NCI-H187 treated with DMSO at 0.1 percent for 48 hours (cell line): ENCODE measurements at regions not wholly inside any gene's neighbourhood (a gene's known extent, or its start where the extent isn't known, plus 50 kb on each side); places are given as distances from the start of the nearest gene placed in this dataset.

ENCODE experiments used
- DNase-seq: peaks from one replicate; lab custom pipeline; 2025; lab: John Stamatoyannopoulos, UW

DNA sequence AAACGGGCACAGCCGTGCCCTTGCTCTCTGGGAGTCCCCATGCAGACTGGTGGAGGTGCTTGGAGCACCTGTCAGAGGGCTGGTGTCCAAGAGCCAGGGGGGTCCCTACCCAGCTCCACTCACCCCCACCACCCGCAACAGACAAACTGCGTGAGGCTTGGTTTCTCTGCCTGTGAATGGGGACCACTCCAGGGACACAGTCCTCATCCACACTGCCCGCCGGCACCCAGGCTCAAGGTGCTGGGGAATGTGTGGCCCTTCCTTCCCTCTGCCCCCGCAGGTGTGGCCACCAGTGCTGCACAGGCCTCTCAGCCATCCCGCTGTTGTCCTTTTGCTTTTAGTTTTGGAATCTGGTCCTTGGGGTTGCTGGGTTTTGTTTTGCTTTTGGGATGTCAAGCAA, 136.5 kb upstream of the ZNF236 start:
- DNase-seq, result no peak

DNA sequence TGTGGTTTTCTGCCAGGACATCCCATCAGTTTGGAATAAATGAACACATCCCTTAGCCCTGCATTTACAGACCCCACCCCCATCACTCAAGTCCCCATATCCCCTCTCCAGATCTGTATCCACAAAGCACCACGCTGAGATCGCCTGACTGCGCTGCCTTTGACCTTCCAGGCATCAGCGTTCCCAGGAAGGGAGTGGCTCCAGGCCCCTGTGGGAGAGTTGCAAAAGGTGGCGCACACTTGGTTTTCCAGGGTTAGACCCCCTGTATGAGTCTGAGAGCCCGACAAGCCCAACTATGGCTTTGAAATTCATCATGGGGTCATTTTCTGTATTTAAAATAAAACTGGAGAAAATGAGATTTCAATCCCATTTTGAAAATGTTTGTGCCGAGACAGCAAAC, 137.0 kb upstream of the ZNF236 start:
- no peak for DNase-seq

DNA sequence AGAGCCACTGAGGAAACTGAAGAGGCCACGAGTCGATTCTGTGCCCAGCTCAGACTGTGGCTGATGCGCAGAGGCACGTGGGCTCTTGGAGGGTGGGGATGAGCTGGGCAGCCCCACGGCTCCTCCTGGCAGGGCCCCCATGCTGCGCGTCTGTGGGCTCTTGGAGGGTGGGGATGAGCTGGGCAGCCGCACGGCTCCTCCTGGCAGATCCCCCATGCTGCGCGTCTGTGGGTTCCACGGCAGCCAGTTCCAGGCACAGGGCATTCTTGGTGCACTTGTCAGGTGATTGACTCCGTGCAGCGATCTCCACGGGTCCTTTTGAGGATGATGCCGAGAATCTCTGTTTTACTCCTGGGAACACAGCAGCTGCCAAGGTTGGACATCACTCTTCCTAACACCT, 138.1 kb upstream of the ZNF236 start:
- DNase-seq, result no peak

DNA sequence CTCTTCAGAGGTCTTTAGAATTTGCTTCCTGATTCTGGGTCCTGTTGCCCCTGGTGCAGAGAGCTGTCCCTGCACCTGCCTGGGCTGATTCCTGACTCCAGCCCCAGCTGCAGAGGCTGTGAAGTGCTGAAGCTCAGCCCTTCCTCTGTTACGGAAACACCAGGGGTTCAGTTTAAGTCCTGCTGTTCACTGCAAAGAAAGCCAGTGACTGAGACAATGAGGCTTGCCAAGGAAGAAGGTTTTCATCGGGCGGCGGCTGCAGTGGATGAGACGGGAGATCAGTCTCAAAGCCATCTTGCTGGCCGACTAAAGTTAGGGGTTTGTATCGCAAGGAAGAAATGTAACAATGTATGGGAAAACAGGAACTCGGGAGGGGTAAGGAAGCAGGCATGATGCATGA, 142.4 kb upstream of the ZNF236 start:
- DNase-seq, result no peak

DNA sequence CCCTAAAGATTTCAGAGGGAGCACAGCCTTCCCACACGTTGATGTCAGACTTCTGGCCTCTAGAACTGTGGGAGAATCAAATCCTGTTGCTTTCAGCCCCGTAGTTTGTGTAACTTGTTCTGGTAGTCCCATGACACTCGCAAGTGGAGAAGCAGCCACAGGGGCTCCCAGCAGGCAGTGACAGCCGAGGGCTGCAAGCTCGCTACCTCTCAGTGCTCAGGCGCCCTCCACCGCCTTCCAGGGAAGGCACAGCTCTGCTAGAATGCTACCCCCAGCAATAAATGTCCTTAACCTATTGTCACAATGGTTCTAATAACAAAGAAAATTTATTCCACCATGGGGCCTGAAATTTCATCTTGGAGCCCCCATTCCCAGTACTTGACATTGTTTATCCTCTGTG, 143.1 kb upstream of the ZNF236 start:
- no peak for DNase-seq

DNA sequence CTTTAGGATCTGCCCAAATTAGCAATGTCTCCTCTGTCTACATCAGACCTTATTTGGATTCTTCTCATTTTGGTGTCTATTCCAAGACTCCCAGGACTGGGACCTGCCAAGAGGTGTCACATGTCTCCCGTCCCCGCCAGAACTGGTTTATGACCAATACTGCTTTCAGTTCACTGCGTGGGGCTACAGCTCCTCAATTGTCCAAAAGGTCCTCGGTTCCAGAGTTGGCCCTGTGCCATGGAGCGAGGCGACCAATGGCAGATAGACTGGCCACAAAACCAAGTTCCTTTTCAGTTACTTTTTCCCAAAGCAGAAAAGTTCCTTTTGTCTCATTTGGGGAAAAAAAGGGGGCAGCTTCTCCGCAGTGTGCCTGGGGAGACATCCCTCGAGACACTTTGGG, 144.1 kb upstream of the ZNF236 start:
- DNase-seq, result no peak

DNA sequence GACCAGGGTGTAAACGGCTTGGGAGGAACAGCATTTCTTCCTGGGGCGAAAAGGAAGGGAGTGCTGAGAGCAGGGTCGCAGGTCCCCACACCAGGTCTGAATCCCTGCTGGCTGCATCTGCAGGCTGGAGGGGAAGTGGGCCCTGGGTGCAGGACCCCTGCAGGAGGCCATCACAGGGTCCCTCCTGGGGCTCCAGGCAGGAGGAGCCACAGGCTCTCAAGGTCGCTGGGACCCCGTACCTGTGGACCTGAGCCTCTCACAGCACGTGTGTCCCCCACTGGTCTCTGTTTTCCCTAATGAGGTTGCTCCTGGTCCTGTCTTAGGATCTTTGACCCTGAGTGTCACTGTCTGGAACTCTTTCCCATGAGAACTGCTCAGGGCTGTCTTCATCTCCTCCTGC, 147.8 kb upstream of the ZNF236 start:
- no peak for DNase-seq

DNA sequence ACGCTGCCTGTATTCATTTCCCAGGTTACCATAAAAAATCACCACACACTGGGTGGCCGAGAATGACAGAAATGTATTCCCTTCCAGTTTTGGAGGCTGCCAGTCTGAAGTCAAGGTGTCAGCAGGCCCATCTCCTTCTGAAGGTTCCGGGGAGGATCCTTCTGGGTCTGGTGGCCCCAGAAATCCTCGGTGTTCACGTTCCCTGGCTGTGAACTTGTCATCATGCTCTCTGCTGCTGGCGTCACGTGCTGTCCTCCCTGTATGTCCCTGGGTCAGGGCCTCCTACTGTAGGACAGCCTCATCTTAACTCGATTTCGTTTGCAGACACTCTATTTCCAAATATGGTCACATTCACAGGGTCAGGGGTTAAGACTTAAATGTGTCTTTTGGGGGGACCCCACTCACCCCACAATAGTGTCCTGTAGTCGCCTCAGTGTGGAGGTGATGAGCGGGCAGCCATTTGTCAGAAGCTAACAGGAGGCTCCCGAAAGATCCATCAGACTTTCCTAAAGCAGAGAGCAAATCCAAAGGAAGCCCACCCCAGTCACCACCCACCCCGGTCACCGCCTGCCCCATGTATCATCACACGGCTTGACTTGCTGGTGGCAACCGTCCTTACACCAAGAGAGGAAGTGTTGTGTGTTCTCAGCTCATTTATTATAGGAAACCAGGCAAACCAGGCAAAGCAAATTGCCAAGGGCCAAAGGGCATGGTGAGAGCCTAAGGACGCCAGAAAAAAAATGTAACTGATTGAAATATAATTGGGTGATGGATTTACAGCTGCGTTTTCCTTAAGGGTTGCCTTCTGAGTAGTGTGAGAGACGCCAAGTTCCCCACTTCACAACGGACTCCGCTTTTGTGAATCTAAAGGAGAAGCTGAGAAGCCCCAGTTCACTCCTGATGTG, 148.8 kb upstream of the ZNF236 start:
- no peak for DNase-seq

DNA sequence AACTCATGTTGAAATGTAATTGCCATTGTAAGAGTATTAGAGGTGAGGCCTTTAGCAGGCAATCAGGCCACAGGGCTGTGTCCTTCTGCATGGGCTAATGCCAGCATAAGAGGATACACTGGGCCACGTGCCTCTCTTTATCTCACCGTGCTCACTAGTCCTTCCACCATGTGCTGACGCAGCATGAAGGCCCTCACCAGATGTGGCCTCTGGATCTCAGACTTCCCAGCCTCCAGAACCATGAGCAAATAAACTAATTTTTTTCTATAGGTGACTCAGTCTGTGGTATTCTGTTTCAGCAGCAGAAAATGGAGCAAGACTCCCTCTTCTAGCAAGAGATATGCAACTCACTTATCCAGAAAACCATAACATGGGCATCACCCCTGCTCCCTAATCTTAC, 149.7 kb upstream of the ZNF236 start:
- DNase-seq, result no peak

DNA sequence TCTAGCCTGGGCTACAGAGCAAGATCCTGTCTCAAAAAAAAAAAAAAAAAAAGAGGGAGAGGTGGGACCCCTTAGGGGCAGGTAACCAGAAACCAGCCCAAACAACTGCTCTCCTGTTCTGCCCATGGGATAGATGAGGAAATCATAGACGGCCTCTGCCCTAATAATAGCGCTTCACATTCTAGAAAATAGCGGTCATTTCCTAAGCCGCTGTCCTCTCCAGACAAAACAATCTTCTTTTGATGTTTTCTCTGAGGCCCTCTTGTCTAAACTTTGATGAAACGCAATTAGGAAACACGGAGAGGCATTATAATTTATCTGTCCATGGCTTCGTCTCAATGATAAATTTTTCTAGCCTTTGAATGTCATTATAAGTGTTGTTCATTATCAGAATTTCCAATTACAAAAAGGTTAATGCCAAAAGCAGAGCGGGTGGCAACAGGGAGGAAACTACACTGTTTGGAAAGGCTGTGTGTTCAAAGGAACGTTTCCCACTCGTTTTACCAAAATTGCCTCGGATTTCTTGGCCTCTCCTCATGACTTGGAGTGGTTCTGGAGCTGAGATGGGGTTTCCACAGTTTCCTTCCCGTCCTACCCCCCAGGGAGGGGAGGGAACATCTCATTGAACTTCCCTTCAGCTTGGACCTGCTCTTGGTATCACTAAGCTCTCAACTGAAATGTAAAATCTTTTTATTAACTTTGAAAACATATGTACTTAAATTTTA, 151.6 kb upstream of the ZNF236 start:
- no peak for DNase-seq

DNA sequence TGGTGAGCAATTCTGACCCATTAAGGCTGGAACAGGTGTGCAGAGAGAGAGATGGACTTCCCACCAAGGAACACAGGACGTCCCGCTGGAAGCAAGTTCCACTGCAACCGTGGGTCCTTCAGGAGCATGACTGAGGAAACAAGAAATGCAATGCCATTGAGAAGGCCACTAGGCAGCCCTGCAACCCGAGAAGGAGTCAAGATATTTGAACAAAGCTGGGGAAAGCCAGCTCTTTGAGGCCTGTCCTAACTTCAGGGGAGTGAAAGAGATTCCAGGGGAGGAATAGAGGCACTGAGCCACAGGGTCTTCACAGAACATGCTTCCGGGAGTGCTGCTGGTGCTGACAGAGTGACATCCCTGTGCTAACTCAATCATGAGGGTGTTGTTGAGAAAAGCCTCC, 153.8 kb upstream of the ZNF236 start:
- no peak for DNase-seq

DNA sequence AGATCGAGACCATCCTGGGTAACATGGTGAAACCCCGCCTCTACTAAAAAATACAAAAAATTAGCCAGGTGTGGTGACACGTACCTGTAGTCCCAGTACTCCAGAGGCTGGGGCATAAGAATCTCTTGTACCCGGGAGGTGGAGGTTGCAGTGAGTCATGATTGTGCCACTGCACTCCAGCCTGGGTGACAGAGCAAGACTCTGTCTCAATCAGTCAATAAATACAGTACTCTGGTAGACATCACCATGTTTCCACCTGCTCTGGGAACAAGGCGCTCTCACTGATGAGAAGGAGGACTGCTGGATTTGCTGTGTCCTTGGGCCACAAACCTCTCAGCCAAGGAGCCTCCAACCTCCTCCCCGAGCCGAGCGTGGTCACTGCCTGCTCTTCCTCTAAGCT, 154.2 kb upstream of the ZNF236 start:
- no peak for DNase-seq

DNA sequence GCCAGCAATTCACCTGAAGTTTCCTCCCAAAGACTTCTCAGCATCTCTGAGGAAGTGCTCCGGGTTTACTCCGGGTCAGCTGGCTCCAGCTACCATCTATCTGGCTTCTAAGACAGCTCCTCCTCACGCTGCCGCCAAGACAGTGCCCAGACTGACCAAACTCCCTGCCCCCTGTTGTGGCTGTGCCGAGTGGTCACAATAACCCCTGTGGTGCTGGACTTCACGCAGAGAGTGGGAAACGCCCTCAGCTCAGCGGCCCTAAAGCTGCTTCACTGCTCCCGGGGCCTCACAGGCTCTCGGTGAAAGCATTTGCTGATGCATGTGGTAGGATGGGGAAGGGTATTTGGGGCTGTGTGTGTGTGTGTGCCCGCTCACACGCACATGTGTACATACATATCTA, 154.8 kb upstream of the ZNF236 start:
- DNase-seq, result no peak

DNA sequence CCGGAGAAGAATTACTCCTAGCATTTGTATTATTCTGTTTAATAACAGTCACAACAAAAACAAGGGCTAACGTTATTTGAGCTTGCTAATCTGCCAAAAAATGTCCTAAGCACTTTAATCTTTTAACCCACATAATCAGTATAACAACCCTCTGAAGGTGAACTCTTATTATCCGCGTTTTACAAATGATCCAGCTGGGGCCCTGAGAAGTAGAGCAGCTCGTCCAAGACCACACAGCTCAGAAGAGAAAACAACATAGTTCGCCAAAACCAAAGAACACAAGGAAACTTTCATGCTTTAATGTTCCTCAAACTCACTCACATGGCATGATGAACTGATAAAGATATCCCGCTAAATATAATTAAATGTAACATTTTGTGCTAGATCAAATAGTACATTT, 159.7 kb upstream of the ZNF236 start:
- DNase-seq, result no peak

DNA sequence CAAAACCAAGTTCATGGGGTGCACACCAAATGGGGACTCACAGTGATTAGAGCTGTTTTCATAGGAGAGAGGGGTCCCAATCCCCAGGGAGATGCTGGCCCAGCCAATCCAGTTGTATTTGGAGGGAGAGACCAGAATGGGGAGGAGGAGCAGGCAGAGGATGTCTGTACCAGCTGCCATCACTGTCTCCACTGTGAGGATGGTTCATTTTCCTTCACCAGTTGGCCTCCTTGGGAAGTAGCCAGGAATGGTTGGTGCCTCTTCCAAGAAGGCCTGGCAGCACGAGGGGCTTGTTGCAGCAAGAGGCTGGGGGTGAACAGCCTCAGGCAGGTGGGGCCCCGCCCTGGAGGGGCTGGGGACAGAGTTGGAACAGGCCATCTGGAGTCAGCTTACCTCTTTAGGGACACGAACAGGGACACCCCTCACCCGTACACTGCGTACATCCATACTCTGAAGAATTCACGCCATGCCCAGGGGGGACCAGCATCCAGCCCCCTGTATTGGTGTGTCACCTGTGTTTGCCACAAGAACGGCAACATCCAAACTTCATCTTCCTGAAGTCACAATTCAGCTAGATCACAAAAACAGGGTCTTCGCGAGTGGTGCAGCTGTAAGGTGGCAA, 161.7 kb upstream of the ZNF236 start:
- DNase-seq, result no peak

DNA sequence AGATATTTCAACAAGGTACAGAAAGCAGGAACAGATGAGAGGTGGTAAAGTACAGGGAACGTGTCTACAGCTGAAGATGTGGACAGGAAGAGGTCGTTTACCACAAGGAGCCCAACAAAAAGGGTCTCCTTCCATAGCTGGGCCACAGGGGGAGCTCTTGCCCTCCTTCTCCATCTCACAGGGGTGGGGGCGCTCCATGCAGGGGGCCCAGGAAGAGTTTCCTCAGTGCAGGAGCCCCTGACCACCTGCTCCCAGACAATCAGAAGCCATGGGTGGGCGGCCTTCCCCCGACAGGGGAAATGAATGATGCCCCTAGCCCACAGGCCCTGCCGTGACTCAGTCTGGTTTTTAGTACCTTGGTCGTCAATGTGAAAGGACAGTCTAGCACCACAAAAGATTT, 163.6 kb upstream of the ZNF516 start:
- DNase-seq, result no peak

DNA sequence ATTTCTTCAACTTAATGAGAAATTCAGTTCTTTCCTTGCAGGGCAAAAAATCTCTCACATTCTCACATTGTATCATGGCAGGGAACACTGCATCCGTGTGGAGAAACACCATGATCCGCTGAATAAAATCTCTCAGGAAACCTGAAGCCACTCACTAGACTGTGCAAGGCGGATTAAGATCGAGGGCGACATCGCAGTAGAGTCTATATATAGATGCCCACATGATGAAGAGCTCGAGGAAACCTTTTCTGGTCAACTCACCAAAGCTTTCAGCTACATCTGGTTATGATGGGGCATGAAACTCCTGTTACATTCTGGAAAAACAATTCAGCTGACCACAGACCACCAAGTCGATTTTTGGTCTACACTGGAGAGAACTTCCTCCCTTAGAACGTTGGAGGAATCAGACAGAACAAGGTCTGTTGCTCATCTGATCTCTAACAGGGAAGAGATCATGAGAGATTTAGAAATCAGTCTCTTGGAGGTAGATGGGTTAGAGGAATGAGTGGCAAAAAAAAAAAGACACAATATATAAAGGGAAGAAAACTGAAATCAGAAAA, 162.9 kb upstream of the ZNF516 start:
- no peak for DNase-seq

DNA sequence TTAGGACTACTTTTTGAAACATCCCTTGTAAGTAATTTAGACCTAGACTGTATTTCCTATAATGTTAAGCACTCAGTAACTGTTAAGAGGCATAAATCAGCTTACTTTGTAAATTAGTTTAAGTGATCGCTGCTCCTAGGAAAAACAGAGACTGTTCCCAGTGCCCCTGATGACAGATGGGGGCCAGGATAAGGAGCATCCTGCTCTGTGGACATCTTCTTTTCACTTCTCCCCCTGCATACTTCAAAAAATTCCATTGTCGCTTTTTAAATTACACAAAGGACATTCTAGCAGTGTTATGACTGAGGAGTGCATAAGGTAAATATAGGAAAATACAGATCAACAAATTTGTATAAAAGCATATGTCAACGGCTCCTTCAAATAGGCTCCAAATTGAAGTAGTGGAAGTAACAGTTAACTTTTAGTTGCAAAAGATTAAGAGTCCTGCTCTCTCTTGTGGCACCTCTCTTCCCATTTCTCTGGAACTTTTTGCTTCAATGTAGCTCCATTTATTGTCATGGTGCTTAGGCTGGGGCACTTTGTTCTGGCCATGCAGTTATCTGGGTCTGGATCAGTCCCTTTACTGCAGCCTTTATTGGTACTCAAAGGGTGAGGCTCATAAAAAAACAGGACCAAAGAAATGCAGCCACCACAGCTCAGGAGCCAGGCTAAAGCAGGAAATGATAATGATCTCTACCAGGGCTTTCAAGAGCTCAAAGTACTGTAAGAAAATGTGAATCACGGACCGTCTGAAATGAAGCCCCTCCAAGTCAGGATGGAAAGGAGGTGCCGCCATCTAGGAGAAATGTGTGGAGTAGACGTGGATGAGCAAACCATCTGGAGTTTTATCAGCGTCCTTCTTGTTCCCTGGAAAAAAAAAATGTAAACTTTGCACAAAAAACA, 162.1 kb upstream of the ZNF516 start:
- DNase-seq, result no peak

DNA sequence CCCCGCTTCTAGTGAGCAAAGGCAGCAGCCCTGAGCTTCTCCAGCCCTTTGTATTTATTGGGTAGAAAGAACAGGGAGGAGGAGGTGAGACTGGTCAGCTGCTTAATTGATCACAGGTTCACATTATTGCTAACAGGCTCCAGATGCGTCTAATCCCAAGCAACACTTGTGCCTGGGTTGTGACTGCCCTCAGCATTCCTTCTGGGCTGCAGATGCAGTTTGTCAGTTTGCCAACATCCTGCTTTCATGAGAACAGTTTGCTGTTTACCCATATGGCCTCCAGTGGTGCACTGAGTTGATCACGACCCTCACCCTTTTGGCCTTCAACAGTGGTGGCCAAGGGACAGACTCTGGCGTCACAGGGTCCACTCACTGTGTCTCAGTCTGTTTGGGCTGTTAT, 159.5 kb upstream of the ZNF516 start:
- no peak for DNase-seq

DNA sequence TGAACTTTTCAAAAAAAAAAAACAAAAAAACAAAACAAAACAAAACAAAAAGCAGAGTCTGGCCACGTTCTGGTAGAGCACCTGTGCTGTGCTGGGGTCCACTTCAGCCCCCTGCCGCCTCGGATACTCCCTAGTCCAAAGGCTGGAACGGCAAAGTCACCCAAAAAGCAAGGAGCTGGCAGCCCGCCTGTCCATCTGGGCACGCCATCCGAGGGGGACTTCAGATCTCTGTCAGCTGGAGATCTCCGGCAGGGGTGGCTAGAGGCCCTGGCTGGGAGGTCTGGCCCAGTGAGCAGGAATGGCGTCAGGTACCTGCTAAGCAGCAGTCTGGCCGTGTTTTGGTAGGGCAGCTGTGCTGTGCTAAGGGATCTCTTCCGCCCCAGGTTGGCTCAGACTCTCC, 152.3 kb upstream of the ZNF516 start:
- DNase-seq, result no peak

DNA sequence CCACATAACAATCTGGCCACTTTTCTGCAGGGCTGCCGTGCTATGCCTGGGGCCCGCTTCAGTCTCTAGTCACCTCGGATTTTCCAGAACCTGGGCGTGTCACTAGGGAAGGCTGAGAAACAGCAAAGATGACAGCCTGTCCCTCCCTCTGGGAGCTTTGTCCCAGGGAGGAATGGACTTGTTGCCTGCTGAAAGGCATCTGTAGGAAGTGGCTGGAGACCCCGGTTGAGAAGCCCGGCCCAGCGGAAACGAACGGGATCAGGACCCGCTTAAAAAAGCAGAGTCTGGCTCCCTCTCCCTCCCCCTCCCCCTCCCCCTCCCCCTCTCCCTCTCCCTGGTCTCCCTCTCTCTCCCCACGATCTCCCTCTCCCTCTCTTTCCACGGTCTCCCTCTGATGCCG, 149.5 kb upstream of the ZNF516 start:
- DNase-seq, result no peak

DNA sequence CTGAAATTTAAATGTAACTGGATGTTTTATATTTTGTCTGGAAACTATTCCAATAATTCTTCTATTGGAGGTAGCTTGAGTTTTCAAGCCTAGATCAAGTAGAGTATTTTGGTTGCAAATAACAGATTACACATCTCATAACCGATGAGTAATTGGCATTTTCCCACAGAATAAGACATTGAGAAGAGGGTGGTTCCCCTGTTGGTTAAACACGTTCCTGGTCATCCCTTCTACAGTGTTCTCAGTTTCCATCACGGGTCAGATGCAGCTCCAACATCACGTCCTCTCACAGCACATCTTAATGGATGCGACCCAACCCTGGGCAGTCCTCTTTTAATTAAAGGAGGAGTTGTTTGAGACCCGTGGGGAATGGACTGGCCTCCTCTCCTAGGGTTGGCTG, 149.0 kb upstream of the ZNF516 start:
- DNase-seq, result no peak
